ENCODE measurements at regions not wholly inside any gene's neighbourhood (a gene's known extent, or its start where the extent isn't known, plus 50 kb on each side); places are given as distances from the start of the nearest gene placed in this dataset.

DNA sequence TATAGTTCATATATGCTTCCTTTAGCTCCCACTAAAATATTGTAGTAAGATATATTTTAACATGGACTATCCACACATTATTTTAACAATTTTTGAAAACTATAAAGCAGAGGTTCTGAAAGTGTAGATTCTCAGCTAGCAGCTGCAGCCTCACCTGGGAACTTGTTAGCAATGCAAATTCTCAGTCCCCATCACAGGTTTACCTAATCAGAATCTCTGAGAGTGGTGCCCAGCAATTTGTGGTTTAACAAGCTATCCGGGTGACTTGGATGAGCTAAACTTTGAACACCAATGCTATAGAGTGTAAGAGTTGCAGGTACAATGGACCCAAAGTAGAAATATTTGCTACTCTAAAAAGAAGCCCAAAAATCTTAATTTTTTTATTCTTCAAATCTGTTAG lies 99.8 kb upstream of the MDFIC start:
- no peak for TF ChIP-seq POLR2A (IDR thresholded peaks at IDR 0.05; ENCODE audit: low read length)
- TF ChIP-seq, protein P1, sequence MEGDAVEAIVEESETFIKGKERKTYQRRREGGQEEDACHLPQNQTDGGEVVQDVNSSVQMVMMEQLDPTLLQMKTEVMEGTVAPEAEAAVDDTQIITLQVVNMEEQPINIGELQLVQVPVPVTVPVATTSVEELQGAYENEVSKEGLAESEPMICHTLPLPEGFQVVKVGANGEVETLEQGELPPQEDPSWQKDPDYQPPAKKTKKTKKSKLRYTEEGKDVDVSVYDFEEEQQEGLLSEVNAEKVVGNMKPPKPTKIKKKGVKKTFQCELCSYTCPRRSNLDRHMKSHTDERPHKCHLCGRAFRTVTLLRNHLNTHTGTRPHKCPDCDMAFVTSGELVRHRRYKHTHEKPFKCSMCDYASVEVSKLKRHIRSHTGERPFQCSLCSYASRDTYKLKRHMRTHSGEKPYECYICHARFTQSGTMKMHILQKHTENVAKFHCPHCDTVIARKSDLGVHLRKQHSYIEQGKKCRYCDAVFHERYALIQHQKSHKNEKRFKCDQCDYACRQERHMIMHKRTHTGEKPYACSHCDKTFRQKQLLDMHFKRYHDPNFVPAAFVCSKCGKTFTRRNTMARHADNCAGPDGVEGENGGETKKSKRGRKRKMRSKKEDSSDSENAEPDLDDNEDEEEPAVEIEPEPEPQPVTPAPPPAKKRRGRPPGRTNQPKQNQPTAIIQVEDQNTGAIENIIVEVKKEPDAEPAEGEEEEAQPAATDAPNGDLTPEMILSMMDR (IDR thresholded peaks at IDR 0.05), result no peak
- no peak for TF ChIP-seq EHMT2 (IDR thresholded peaks at IDR 0.05; ENCODE audit: low read depth)
- TF ChIP-seq, protein P2, sequence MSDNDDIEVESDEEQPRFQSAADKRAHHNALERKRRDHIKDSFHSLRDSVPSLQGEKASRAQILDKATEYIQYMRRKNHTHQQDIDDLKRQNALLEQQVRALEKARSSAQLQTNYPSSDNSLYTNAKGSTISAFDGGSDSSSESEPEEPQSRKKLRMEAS (IDR thresholded peaks at IDR 0.05), result no peak
- no peak for TF ChIP-seq KDM1A (IDR thresholded peaks at IDR 0.05; ENCODE audit: low read depth)
- TF ChIP-seq RAD21 (conservative IDR thresholded peaks at IDR 0.05 in 1 of 2, IDR thresholded peaks at IDR 0.05 in 1 of 2), result no peak
- TF ChIP-seq JUNB (IDR thresholded peaks at IDR 0.05), result no peak
- TF ChIP-seq, protein P3, sequence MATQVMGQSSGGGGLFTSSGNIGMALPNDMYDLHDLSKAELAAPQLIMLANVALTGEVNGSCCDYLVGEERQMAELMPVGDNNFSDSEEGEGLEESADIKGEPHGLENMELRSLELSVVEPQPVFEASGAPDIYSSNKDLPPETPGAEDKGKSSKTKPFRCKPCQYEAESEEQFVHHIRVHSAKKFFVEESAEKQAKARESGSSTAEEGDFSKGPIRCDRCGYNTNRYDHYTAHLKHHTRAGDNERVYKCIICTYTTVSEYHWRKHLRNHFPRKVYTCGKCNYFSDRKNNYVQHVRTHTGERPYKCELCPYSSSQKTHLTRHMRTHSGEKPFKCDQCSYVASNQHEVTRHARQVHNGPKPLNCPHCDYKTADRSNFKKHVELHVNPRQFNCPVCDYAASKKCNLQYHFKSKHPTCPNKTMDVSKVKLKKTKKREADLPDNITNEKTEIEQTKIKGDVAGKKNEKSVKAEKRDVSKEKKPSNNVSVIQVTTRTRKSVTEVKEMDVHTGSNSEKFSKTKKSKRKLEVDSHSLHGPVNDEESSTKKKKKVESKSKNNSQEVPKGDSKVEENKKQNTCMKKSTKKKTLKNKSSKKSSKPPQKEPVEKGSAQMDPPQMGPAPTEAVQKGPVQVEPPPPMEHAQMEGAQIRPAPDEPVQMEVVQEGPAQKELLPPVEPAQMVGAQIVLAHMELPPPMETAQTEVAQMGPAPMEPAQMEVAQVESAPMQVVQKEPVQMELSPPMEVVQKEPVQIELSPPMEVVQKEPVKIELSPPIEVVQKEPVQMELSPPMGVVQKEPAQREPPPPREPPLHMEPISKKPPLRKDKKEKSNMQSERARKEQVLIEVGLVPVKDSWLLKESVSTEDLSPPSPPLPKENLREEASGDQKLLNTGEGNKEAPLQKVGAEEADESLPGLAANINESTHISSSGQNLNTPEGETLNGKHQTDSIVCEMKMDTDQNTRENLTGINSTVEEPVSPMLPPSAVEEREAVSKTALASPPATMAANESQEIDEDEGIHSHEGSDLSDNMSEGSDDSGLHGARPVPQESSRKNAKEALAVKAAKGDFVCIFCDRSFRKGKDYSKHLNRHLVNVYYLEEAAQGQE (IDR thresholded peaks at IDR 0.05), result no peak
- TF ChIP-seq CEBPB (IDR thresholded peaks at IDR 0.05), result no peak
